DND-41 (cell line): ENCODE measurements at regions not wholly inside any gene's neighbourhood (a gene's known extent, or its start where the extent isn't known, plus 50 kb on each side); places are given as distances from the start of the nearest gene placed in this dataset.

Experiments
- ATAC-seq: fragments of 200-7000 bp; cut with Tn5 transposase; 3 replicates; pipeline ENCODE4 v1.9.1; 2021; ENCODE audit warnings: low read depth; ENCODE audit not compliant: insufficient read depth
- DNase-seq: peaks from one replicate; pipeline ENCODE4 v3.0.0-alpha.2; 2020
- H2AFZ ChIP-seq: 2 replicates; pipeline ENCODE4 v1.6.0; 2012; ENCODE audit warnings: low read depth, low read length
- H3K27ac ChIP-seq: 2 replicates; pipeline ENCODE4 v1.5.1; 2012; ENCODE audit warnings: low read length, inconsistent platforms
- H3K27me3 ChIP-seq: fragments of 200-600 bp; sonication (generic); 2 replicates; pipeline ENCODE4 v1.6.0; 2012; ENCODE audit warnings: low read length, mild to moderate bottlenecking, inconsistent platforms; ENCODE audit not compliant: insufficient read depth, poor library complexity
- H3K36me3 ChIP-seq: 2 replicates; pipeline ENCODE4 v1.5.1; 2012; ENCODE audit warnings: low read length, inconsistent platforms; ENCODE audit not compliant: insufficient read depth
- H3K4me1 ChIP-seq: 2 replicates; pipeline ENCODE4 v1.5.1; 2012; ENCODE audit warnings: mild to moderate bottlenecking, low read length; ENCODE audit not compliant: insufficient read depth
- H3K4me2 ChIP-seq: 2 replicates; pipeline ENCODE4 v1.6.0; 2012; ENCODE audit warnings: mild to moderate bottlenecking, moderate library complexity, low read length, inconsistent platforms; ENCODE audit not compliant: insufficient read depth
- H3K4me3 ChIP-seq, 2 experiments: fragments of 200-600 bp in 1 of 2; shearing (Covaris generic) in 1 of 2; 2 replicates each; pipeline ENCODE4 v1.5.1; 2012 to 2016; ENCODE audit warnings: inconsistent platforms in 2 of 2, low read length in 2 of 2, mild to moderate bottlenecking in 2 of 2, low read depth in 1 of 2, moderate library complexity in 1 of 2
- H3K79me2 ChIP-seq: 2 replicates; pipeline ENCODE4 v1.6.0; 2012; ENCODE audit warnings: low read length, inconsistent platforms; ENCODE audit not compliant: insufficient read depth
- H3K9ac ChIP-seq: 2 replicates; pipeline ENCODE4 v1.6.0; 2012; ENCODE audit warnings: low read depth, mild to moderate bottlenecking, inconsistent platforms, low read length, moderate library complexity
- H3K9me3 ChIP-seq: 2 replicates; pipeline ENCODE4 v1.5.1; 2012; ENCODE audit warnings: low read length, moderate library complexity, mild to moderate bottlenecking, inconsistent platforms; ENCODE audit not compliant: insufficient read depth, severe bottlenecking
- H4K20me1 ChIP-seq: 2 replicates; pipeline ENCODE4 v1.6.0; 2012; ENCODE audit warnings: low read length; ENCODE audit not compliant: insufficient read depth
- CTCF ChIP-seq: IDR thresholded peaks from 2 replicates; pipeline ENCODE4 v1.5.1; 2012; ENCODE audit warnings: borderline replicate concordance, low read length, moderate library complexity, mild to moderate bottlenecking; ENCODE audit not compliant: poor library complexity, severe bottlenecking; ENCODE audit errors: extremely low read depth
- EZH2 ChIP-seq: IDR thresholded peaks from 3 replicates; pipeline ENCODE4 v1.6.1; 2012; ENCODE audit warnings: borderline replicate concordance, low read depth, mild to moderate bottlenecking, moderate library complexity, low read length, inconsistent platforms; ENCODE audit not compliant: severe bottlenecking

- H3K27ac ChIP-seq, result no peak overlapping the region
- H3K27me3 ChIP-seq, result no peaks in the 10 kb centered on the region
- DNase-seq (no peak), ATAC-seq (no peak)
- no peak overlapping the region for H2AFZ ChIP-seq
- no peaks in the 10 kb centered on the region for H3K9me3 ChIP-seq
- no peaks in the 10 kb centered on the region for H3K36me3 ChIP-seq
- H3K79me2 ChIP-seq, result no peaks in the 10 kb centered on the region
- H3K4me1 ChIP-seq, result 0 out of 2 replicates have a peak, but pooled peaks cover 3% of the 10 kb centered on the region
- TF ChIP-seq EZH2, result no peak
- TF ChIP-seq CTCF, result no peak
- H3K9ac ChIP-seq, result no peak overlapping the region
- H4K20me1 ChIP-seq, result no peaks in the 10 kb centered on the region
- no peak overlapping the region for H3K4me2 ChIP-seq
- no peak overlapping the region for H3K4me3 ChIP-seq
These were observed 55.9 kb upstream of the PTGFRN start for GRCh38 chr1:116853680-116854402.

- H3K4me2 ChIP-seq, result no peak overlapping the region
These were observed 55.4 kb upstream of the PTGFRN start for GRCh38 chr1:116854403-116854690.

GRCh38 chr1:116854716-116855115, 55.0 kb upstream of the PTGFRN start:
- no peak overlapping the region for H3K4me3 ChIP-seq

More at GRCh38 chr1:116854403-116854690, 55.4 kb upstream of the PTGFRN start:
- no peaks in the 10 kb centered on the region for H4K20me1 ChIP-seq
- no peak overlapping the region for H3K27ac ChIP-seq
- H3K4me3 ChIP-seq, result no peak overlapping the region
- H2AFZ ChIP-seq, result no peak overlapping the region
- no peaks in the 10 kb centered on the region for H3K27me3 ChIP-seq
- ATAC-seq (no peak), DNase-seq (no peak)
- H3K79me2 ChIP-seq, result no peaks in the 10 kb centered on the region
- no peak overlapping the region for H3K9ac ChIP-seq
- no peaks in the 10 kb centered on the region for H3K9me3 ChIP-seq
- H3K36me3 ChIP-seq, result no peaks in the 10 kb centered on the region
- no peak for TF ChIP-seq EZH2
- no peak for TF ChIP-seq CTCF
- H3K4me1 ChIP-seq, result 0 out of 2 replicates have a peak, but pooled peaks cover 3% of the 10 kb centered on the region

More at GRCh38 chr1:116854716-116855115, 55.0 kb upstream of the PTGFRN start:
- Histone ChIP-seq H2AFZ (no peak overlapping the region), H3K79me2 (no peaks in the 10 kb centered on the region), H3K27ac (no peak overlapping the region), H3K27me3 (no peaks in the 10 kb centered on the region), H4K20me1 (no peaks in the 10 kb centered on the region), H3K9ac (no peak overlapping the region), H3K36me3 (no peaks in the 10 kb centered on the region), H3K9me3 (no peaks in the 10 kb centered on the region), H3K4me2 (no peak overlapping the region), H3K4me1 (0 out of 2 replicates have a peak, but pooled peaks cover 3% of the 10 kb centered on the region)
- TF ChIP-seq CTCF, result no peak
- TF ChIP-seq EZH2, result no peak
- no peak for ATAC-seq
- no peak for DNase-seq
